Ishikawa (cell line): ENCODE measurements at regions not wholly inside any gene's neighbourhood (a gene's known extent, or its start where the extent isn't known, plus 50 kb on each side); places are given as distances from the start of the nearest gene placed in this dataset.

Source experiments
- EGR1 ChIP-seq: IDR thresholded peaks from 2 replicates; pipeline ENCODE4 v1.6.1; 2012
- TF ChIP-seq, protein P1 (sequence below): IDR thresholded peaks from 2 replicates; pipeline ENCODE4 v1.6.1; 2012
- TF ChIP-seq, protein P2 (sequence below): IDR thresholded peaks from 2 replicates; pipeline ENCODE4 v1.6.1; 2012; ENCODE audit warnings: low read depth, mild to moderate bottlenecking

DNA sequence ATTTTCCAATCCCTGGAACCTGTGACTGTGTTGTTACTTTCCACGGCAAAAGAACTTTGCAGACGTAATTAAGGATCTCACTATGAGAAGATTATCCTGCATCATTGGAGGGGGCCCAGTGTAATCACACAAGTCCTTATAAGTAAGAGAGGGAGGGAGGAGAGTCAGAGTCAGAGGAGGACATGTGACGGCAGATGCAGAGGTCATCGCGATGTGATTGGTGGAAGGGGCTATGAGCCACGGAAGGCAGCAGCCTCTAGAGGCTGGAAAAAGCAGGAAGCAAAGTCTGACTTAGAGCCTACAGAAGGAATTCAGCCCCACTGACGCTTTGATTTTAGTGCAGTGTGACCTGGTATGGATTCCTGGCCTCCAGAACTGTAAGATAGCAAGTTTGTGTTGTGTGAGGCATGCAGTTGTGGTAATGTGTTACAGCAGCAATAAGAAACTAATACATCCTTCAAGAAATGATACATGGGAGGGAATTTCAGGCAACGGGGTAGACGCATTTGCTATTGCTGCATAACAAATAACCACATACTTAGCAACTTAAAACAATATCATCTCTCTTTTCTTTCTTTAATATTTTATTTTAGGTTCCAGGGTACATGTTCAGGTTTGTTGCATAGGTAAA, 112.7 kb upstream of the SERPINE2 start:
- TF ChIP-seq, protein P1, sequence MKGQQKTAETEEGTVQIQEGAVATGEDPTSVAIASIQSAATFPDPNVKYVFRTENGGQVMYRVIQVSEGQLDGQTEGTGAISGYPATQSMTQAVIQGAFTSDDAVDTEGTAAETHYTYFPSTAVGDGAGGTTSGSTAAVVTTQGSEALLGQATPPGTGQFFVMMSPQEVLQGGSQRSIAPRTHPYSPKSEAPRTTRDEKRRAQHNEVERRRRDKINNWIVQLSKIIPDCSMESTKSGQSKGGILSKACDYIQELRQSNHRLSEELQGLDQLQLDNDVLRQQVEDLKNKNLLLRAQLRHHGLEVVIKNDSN: no peak
- TF ChIP-seq, protein P2, sequence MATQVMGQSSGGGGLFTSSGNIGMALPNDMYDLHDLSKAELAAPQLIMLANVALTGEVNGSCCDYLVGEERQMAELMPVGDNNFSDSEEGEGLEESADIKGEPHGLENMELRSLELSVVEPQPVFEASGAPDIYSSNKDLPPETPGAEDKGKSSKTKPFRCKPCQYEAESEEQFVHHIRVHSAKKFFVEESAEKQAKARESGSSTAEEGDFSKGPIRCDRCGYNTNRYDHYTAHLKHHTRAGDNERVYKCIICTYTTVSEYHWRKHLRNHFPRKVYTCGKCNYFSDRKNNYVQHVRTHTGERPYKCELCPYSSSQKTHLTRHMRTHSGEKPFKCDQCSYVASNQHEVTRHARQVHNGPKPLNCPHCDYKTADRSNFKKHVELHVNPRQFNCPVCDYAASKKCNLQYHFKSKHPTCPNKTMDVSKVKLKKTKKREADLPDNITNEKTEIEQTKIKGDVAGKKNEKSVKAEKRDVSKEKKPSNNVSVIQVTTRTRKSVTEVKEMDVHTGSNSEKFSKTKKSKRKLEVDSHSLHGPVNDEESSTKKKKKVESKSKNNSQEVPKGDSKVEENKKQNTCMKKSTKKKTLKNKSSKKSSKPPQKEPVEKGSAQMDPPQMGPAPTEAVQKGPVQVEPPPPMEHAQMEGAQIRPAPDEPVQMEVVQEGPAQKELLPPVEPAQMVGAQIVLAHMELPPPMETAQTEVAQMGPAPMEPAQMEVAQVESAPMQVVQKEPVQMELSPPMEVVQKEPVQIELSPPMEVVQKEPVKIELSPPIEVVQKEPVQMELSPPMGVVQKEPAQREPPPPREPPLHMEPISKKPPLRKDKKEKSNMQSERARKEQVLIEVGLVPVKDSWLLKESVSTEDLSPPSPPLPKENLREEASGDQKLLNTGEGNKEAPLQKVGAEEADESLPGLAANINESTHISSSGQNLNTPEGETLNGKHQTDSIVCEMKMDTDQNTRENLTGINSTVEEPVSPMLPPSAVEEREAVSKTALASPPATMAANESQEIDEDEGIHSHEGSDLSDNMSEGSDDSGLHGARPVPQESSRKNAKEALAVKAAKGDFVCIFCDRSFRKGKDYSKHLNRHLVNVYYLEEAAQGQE: no peak
- TF ChIP-seq EGR1: no peak
